Activated T-cell treated with anti-CD3 and anti-CD28 coated beads for 24 hours (primary cell): ENCODE measurements at regions not wholly inside any gene's neighbourhood (a gene's known extent, or its start where the extent isn't known, plus 50 kb on each side); places are given as distances from the start of the nearest gene placed in this dataset.
"Not testable (repeated sequence)": the region's sequence is repeated elsewhere in the genome, so short reads cannot be mapped to it uniquely, and the experiment has no call there.

Source experiments
- DNase-seq: peaks from one replicate; pipeline ENCODE4 v3.0.0-alpha.2; 2020; ENCODE audit warnings: low read depth

GRCh38 chr3:35141406-35141805 lies 497.9 kb upstream of the ARPP21 start:
- DNase-seq, result no peak

- no peak for DNase-seq
These were observed 495.3 kb upstream of the ARPP21 start for GRCh38 chr3:35144011-35144410.

DNA sequence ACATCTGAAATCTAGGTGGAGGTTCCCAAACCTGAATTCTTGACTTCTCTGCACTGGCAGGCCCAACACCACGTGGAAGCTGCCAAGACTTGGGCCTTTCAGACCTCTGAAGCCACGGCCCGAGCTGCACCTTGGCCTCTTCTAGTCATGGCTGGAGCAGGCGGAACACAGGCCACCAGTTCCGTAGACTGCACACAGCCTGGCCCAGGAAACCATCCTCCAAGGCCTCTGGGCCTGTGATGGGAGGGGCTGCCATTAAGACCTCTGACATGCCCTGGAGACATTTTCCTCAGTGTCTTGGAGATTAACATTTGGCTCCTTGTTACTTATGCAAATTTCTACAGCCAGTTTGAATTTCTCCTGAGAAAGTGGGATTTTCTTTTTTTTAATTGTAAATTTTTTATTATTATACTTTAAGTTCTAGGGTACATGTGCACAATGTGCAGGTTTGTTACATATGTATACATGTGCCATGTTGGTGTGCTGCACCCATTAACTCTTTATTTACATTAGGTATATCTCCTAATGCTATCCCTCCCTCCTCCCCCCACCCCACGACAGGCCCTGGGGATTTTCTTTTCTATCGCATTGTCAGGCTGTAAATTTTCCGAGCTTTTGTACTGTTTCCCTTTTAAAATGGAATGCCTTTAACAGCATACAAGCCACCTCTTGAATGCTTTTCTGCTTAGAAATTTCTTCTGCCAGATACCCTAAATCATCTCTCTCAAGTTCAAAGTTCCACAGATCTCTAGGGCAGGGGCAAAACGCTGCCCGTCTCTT lies 492.9 kb upstream of the ARPP21 start:
- DNase-seq, result not testable (repeated sequence)

DNA sequence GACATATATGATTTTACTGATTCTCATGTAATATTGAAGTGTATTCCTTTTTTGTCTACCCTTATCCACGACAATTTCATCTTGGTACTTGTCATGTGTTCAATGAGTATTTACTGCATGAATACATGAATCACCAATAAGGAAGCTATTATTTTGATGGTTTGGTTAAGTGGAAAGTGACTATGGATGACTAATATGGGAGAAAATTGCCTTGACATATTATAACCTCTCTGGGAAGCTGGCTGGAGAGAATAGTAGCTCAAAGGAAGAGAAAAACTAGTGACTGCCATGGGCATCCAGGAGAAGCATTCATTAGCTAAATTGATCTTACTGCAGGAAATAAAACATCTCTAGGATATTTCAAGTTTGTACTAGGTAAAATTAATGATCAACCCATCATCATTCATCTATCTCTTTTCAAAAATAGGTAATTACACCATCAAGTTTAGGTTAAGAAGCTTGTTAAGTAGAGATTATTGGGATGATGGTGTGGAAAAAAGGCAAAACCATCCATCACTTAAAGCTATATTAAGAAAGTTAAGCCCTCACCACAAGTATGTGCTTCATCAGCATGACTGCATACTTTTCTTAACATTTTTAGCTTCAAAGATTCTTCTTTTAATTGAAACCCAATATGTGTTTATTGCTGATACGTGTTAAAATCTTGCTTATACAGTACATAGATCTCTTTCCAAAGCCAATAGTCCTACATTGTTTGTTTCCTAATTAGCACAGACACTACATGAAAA lies 455.2 kb upstream of the ARPP21 start:
- DNase-seq, result no peak

GRCh38 chr3:35184775-35185174 lies 454.6 kb upstream of the ARPP21 start:
- DNase-seq, result no peak

DNA sequence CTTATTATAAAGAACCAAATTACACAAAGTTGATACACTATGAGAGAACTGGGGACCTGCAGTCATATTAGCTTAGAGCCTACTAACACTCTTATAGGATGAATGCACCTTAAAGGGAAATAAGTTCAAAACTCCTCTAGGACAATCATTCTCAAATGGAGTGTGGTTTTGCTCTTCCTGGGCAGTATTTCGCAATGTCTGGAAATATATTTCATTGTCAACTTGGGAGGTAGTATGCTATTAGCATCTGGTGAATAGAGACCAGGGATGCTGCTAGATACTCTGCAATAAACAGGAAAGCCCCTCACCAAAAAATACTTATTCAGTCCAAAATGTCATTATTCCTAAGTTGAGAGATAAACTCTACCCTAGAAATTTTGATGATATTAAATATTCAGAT lies 451.4 kb upstream of the ARPP21 start:
- no peak for DNase-seq

DNA sequence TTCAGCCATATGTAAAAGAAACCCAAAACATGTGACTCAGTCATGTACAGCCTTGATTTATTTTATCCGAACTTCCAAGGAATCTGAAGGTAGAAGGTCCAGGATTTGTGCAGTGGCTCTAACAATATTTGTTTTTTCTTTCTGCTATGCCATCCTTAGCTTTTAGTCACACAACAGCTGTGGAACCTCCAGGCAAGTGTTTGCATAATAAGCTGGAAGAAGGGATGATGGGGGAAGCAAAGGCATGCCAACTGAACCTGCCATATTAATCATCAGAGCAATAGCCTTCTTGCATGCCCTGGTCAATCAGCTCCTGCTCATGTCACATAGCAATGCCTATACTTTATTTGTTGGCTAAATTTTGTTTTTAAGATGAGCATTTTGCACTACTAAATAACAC lies 444.7 kb upstream of the ARPP21 start:
- DNase-seq, result no peak

DNA sequence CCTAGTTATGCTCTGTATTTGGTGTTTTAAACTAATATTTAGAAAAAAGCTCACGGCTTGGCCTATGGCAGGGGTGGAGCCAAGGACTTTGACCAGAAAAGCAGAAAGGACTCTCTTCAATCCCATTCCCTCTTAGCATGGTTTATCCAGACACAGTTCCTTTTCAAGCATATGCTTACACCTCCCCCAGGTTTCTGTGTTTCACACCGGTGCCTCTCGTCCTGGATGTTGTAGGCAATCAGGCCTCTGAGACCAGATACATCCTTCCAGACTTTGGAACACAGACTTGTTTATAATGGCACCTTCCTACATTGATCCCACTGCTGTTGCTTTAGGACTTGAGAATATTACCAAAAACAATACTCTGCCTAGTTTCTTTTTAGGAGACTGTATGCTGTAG lies 440.5 kb upstream of the ARPP21 start:
- no peak for DNase-seq

DNA sequence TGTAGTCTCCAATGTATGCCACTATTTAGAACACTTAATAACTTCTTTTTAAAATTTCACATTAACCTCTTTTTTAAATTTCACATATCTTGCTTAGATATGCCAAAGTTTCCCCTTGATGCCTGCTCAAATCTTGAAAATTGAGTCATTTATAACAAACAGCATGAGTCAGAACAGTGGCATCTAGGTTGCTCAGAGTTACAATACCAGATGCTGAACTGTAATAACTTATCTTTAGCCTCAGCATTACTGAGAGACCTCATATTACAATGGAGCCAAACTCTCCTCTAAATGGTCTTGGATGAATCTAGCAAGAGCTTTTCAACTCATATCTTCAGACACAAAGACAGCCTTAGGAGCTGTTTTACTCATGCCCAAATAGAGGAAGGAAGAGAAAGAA lies 439.3 kb upstream of the ARPP21 start:
- DNase-seq, result no peak

DNA sequence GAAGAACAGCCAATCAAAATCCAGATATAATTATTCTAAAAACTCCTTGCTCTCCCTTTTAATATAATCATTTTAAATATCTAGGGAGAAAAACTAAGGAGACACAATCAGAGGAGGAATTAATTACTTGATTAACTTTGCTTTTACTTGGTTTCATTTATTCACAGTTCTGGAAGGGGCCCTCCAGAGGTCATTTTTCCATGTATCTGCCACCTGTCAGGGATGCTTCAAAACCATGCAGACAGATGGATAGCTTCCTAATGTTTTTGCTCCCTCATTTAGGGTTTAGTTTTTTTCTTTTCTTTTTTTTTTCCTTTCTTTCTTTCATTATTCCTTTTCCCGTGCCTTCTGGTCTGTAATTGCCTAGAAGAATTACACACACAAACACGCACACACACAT lies 438.1 kb upstream of the ARPP21 start:
- DNase-seq, result no peak

- no peak for DNase-seq
These were observed 423.5 kb upstream of the ARPP21 start for GRCh38 chr3:35215525-35216500.

- no peak for DNase-seq
These were observed 422.6 kb upstream of the ARPP21 start for GRCh38 chr3:35216501-35217266.

GRCh38 chr3:35223632-35224394 lies 415.5 kb upstream of the ARPP21 start:
- DNase-seq, result no peak

- DNase-seq, result no peak
These were observed 414.6 kb upstream of the ARPP21 start for GRCh38 chr3:35224565-35225295.

GRCh38 chr3:35241236-35241635 lies 398.1 kb upstream of the ARPP21 start:
- no peak for DNase-seq

- DNase-seq, result no peak
These were observed 384.4 kb upstream of the ARPP21 start for GRCh38 chr3:35254917-35255316.

GRCh38 chr3:35257641-35258040 lies 381.7 kb upstream of the ARPP21 start:
- DNase-seq, result no peak

- no peak for DNase-seq
These were observed 376.9 kb upstream of the ARPP21 start for GRCh38 chr3:35262406-35262805.

- no peak for DNase-seq
These were observed 375.8 kb upstream of the ARPP21 start for GRCh38 chr3:35263477-35263876.

DNA sequence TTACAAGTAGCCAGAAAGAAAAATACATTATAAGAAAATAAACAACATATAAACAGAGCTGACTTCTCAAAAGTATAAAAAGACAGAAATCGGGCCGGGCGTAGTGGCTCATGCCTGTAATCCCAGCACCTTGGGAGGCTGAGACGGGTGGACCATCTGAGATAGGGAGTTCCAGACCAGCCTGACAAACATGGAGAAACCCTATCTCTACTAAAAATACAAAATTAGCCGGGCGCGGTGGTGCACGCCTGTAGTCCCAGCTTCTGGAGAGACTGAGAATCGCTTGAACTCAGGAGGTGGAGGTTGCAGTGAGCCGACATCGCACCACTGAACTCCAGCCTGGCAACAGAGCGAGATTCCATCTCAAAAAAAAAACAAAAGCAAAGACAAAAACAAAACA lies 373.3 kb upstream of the ARPP21 start:
- not testable (repeated sequence) for DNase-seq
